ENCODE measurements at regions not wholly inside any gene's neighbourhood (a gene's known extent, or its start where the extent isn't known, plus 50 kb on each side); places are given as distances from the start of the nearest gene placed in this dataset.
"Not testable (repeated sequence)": the region's sequence is repeated elsewhere in the genome, so short reads cannot be mapped to it uniquely, and the experiment has no call there.

- Mint-ChIP-seq H3K9me3 (no peaks in the 10 kb centered on the region), H3K27me3 (no peaks in the 10 kb centered on the region), H3K4me1 (no peaks in the 10 kb centered on the region), H3K36me3 (ENCODE audit: low read depth) (no peaks in the 10 kb centered on the region), H3K4me3 (no peak overlapping the region), H3K27ac (no peak overlapping the region)
- no peak for ATAC-seq
- DNase-seq = no peak
These were observed 284.1 kb downstream of the KIF20B start for GRCh38 chr10:89985446-89985845.

GRCh38 chr10:89988361-89988760 lies 287.0 kb downstream of the KIF20B start:
- not testable (repeated sequence) for DNase-seq; H3K4me3 Mint-ChIP-seq; H3K9me3 Mint-ChIP-seq; H3K36me3 Mint-ChIP-seq (ENCODE audit: low read depth); H3K27ac Mint-ChIP-seq; H3K4me1 Mint-ChIP-seq; ATAC-seq; H3K27me3 Mint-ChIP-seq

GRCh38 chr10:89992575-89992974 lies 291.2 kb downstream of the KIF20B start:
- Mint-ChIP-seq H3K27me3 (peaks cover 3% of the 10 kb centered on the region), H3K9me3 (peaks cover 9% of the 10 kb centered on the region), H3K4me1 (no peaks in the 10 kb centered on the region), H3K4me3 (no peak overlapping the region), H3K27ac (no peak overlapping the region), H3K36me3 (ENCODE audit: low read depth) (no peaks in the 10 kb centered on the region)
- DNase-seq = no peak
- no peak for ATAC-seq

- Mint-ChIP-seq H3K4me1 (no peaks in the 10 kb centered on the region), H3K27ac (no peak overlapping the region), H3K27me3 (no peaks in the 10 kb centered on the region), H3K36me3 (ENCODE audit: low read depth) (no peaks in the 10 kb centered on the region), H3K4me3 (no peak overlapping the region), H3K9me3 (peaks cover 8% of the 10 kb centered on the region)
- no peak for DNase-seq
- ATAC-seq = no peak
These were observed 305.8 kb downstream of the KIF20B start for GRCh38 chr10:90007226-90007625.

- not testable (repeated sequence) for ATAC-seq; H3K9me3 Mint-ChIP-seq; H3K27me3 Mint-ChIP-seq; H3K36me3 Mint-ChIP-seq (ENCODE audit: low read depth); DNase-seq; H3K4me3 Mint-ChIP-seq; H3K27ac Mint-ChIP-seq; H3K4me1 Mint-ChIP-seq
These were observed 309.9 kb downstream of the KIF20B start for GRCh38 chr10:90011281-90011680.

- Mint-ChIP-seq H3K27ac (no peak overlapping the region), H3K36me3 (ENCODE audit: low read depth) (no peaks in the 10 kb centered on the region), H3K4me1 (no peaks in the 10 kb centered on the region), H3K4me3 (no peak overlapping the region), H3K9me3 (no peaks in the 10 kb centered on the region), H3K27me3 (peaks cover 5% of the 10 kb centered on the region)
- no peak for DNase-seq
- ATAC-seq = no peak
These were observed 317.4 kb downstream of the KIF20B start for GRCh38 chr10:90018819-90019218.

GRCh38 chr10:90020506-90020905 lies 319.1 kb downstream of the KIF20B start:
- no peak for ATAC-seq
- Mint-ChIP-seq H3K4me1 (no peaks in the 10 kb centered on the region), H3K36me3 (ENCODE audit: low read depth) (no peaks in the 10 kb centered on the region), H3K9me3 (no peaks in the 10 kb centered on the region), H3K4me3 (no peak overlapping the region), H3K27ac (no peak overlapping the region), H3K27me3 (peaks cover 5% of the 10 kb centered on the region)
- no peak for DNase-seq

GRCh38 chr10:90023950-90024349 lies 322.6 kb downstream of the KIF20B start:
- no peak for ATAC-seq
- no peak for DNase-seq
- H3K4me3 Mint-ChIP-seq = no peak overlapping the region
- no peaks in the 10 kb centered on the region for H3K36me3 Mint-ChIP-seq (ENCODE audit: low read depth)
- H3K9me3 Mint-ChIP-seq = no peaks in the 10 kb centered on the region
- H3K27ac Mint-ChIP-seq = no peak overlapping the region
- H3K27me3 Mint-ChIP-seq = peaks cover 5% of the 10 kb centered on the region
- H3K4me1 Mint-ChIP-seq = no peaks in the 10 kb centered on the region

GRCh38 chr10:90028312-90028711 lies 326.9 kb downstream of the KIF20B start:
- ATAC-seq = no peak
- no peak for DNase-seq
- H3K4me1 Mint-ChIP-seq = no peaks in the 10 kb centered on the region
- peaks cover 5% of the 10 kb centered on the region for H3K9me3 Mint-ChIP-seq
- peaks cover 2% of the 10 kb centered on the region for H3K27me3 Mint-ChIP-seq
- H3K27ac Mint-ChIP-seq = no peak overlapping the region
- no peak overlapping the region for H3K4me3 Mint-ChIP-seq
- H3K36me3 Mint-ChIP-seq (ENCODE audit: low read depth) = no peaks in the 10 kb centered on the region

GRCh38 chr10:90031776-90032175 lies 330.4 kb downstream of the KIF20B start:
- Mint-ChIP-seq H3K36me3 (ENCODE audit: low read depth) (no peaks in the 10 kb centered on the region), H3K27ac (no peak overlapping the region), H3K4me1 (no peaks in the 10 kb centered on the region), H3K9me3 (peaks cover 13% of the 10 kb centered on the region), H3K4me3 (no peak overlapping the region), H3K27me3 (peaks cover 2% of the 10 kb centered on the region)
- DNase-seq (no peak), ATAC-seq (no peak)

- no peak overlapping the region for H3K4me3 Mint-ChIP-seq
- no peak for DNase-seq
These were observed 331.1 kb downstream of the KIF20B start for GRCh38 chr10:90032519-90032918.

GRCh38 chr10:90034862-90035261 lies 333.5 kb downstream of the KIF20B start:
- not testable (repeated sequence) for ATAC-seq; H3K36me3 Mint-ChIP-seq (ENCODE audit: low read depth); H3K4me3 Mint-ChIP-seq; H3K27me3 Mint-ChIP-seq; DNase-seq; H3K27ac Mint-ChIP-seq; H3K4me1 Mint-ChIP-seq
- peaks cover 11% of the 10 kb centered on the region for H3K9me3 Mint-ChIP-seq

More at GRCh38 chr10:90032519-90032918, 331.1 kb downstream of the KIF20B start:
- peaks cover 2% of the 10 kb centered on the region for H3K27me3 Mint-ChIP-seq
- H3K36me3 Mint-ChIP-seq (ENCODE audit: low read depth) = no peaks in the 10 kb centered on the region
- H3K9me3 Mint-ChIP-seq = peaks cover 13% of the 10 kb centered on the region
- H3K4me1 Mint-ChIP-seq = no peaks in the 10 kb centered on the region
- ATAC-seq = no peak
- no peak overlapping the region for H3K27ac Mint-ChIP-seq

- H3K9me3 Mint-ChIP-seq = peaks cover 4% of the 10 kb centered on the region
- no peaks in the 10 kb centered on the region for H3K36me3 Mint-ChIP-seq (ENCODE audit: low read depth)
- DNase-seq = no peak
- H3K4me3 Mint-ChIP-seq = no peak overlapping the region
- H3K27me3 Mint-ChIP-seq = no peaks in the 10 kb centered on the region
- no peaks in the 10 kb centered on the region for H3K4me1 Mint-ChIP-seq
- no peak overlapping the region for H3K27ac Mint-ChIP-seq
- no peak for ATAC-seq
These were observed 340.2 kb downstream of the KIF20B start for GRCh38 chr10:90041585-90041984.

- no peaks in the 10 kb centered on the region for H3K27me3 Mint-ChIP-seq
- peaks cover under 1% of the 10 kb centered on the region for H3K4me1 Mint-ChIP-seq
- H3K27ac Mint-ChIP-seq = no peak overlapping the region
- no peak for DNase-seq
- ATAC-seq = no peak
- no peak overlapping the region for H3K4me3 Mint-ChIP-seq
- no peaks in the 10 kb centered on the region for H3K36me3 Mint-ChIP-seq (ENCODE audit: low read depth)
- peaks cover 4% of the 10 kb centered on the region for H3K9me3 Mint-ChIP-seq
These were observed 340.7 kb downstream of the KIF20B start for GRCh38 chr10:90042075-90042474.

GRCh38 chr10:90047243-90047729 lies 345.9 kb downstream of the KIF20B start:
- Mint-ChIP-seq H3K27ac (no peak overlapping the region), H3K4me1 (peaks cover 7% of the 10 kb centered on the region), H3K9me3 (peaks cover 10% of the 10 kb centered on the region), H3K27me3 (peaks cover 6% of the 10 kb centered on the region), H3K36me3 (ENCODE audit: low read depth) (peaks cover 6% of the 10 kb centered on the region), H3K4me3 (no peak overlapping the region)
- DNase-seq (no peak), ATAC-seq (no peak)

- H3K4me3 Mint-ChIP-seq = no peak overlapping the region
- ATAC-seq (no peak), DNase-seq (no peak)
- H3K27ac Mint-ChIP-seq = no peak overlapping the region
- peaks cover 6% of the 10 kb centered on the region for H3K9me3 Mint-ChIP-seq
- H3K4me1 Mint-ChIP-seq = peaks cover 7% of the 10 kb centered on the region
- H3K36me3 Mint-ChIP-seq (ENCODE audit: low read depth) = peaks cover 6% of the 10 kb centered on the region
- H3K27me3 Mint-ChIP-seq = peaks cover 6% of the 10 kb centered on the region
These were observed 349.7 kb downstream of the KIF20B start for GRCh38 chr10:90051053-90051452.

Data from activated naive CD8-positive, alpha-beta T cell treated with anti-CD3 and anti-CD28 coated beads, Interleukin-2, amount 50 U/mL, for 24 hours (primary cell).